BE2C (cell line): ENCODE measurements at regions not wholly inside any gene's neighbourhood (a gene's known extent, or its start where the extent isn't known, plus 50 kb on each side); places are given as distances from the start of the nearest gene placed in this dataset.

Experiments used
- DNase-seq: peaks from one replicate; pipeline ENCODE4 v3.0.0-alpha.2; 2020
- H3K27me3 ChIP-seq: fragments of 250-450 bp; sonication (Bioruptor Pico); 2 replicates; pipeline ENCODE4 v1.5.1; 2020; ENCODE audit warnings: mild to moderate bottlenecking
- H3K36me3 ChIP-seq: fragments of 250-450 bp; sonication (Bioruptor Pico); 2 replicates; pipeline ENCODE4 v1.5.1; 2020; ENCODE audit warnings: mild to moderate bottlenecking
- H3K4me1 ChIP-seq: fragments of 250-450 bp; sonication (Bioruptor Pico); 2 replicates; pipeline ENCODE4 v1.5.1; 2020
- H3K4me3 ChIP-seq: 2 replicates; pipeline ENCODE4 v1.5.1; 2011; ENCODE audit warnings: low read depth, low read length
- H3K9me3 ChIP-seq: fragments of 250-450 bp; sonication (Bioruptor Pico); 2 replicates; pipeline ENCODE4 v1.5.1; 2020
- TF ChIP-seq, protein P1 (sequence below): IDR thresholded peaks from 2 replicates; pipeline ENCODE4 v1.5.1; 2012; ENCODE audit warnings: mild to moderate bottlenecking, low read depth, low read length

DNA sequence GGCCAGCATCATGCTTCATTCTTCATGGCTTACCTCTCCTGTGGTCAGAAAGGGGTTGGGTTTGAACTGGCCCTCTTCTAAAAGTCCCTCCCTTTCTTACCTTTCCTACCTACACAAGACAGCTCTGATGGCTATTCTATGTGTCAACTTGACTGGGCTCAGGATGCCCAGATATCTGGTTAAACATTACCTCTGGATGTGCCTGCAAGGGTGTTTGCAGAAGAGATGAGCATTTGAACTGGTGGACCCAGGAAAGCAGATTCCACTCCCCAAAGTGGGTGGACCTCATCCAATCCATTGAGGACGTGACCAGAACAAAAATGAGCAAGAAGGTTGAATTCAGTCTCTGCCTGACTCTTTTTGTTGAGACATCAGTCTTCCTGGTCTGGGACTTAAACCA is 79.0 kb upstream of the TCF7L2 start:
- TF ChIP-seq, protein P1, sequence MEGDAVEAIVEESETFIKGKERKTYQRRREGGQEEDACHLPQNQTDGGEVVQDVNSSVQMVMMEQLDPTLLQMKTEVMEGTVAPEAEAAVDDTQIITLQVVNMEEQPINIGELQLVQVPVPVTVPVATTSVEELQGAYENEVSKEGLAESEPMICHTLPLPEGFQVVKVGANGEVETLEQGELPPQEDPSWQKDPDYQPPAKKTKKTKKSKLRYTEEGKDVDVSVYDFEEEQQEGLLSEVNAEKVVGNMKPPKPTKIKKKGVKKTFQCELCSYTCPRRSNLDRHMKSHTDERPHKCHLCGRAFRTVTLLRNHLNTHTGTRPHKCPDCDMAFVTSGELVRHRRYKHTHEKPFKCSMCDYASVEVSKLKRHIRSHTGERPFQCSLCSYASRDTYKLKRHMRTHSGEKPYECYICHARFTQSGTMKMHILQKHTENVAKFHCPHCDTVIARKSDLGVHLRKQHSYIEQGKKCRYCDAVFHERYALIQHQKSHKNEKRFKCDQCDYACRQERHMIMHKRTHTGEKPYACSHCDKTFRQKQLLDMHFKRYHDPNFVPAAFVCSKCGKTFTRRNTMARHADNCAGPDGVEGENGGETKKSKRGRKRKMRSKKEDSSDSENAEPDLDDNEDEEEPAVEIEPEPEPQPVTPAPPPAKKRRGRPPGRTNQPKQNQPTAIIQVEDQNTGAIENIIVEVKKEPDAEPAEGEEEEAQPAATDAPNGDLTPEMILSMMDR = no peak
- H3K9me3 ChIP-seq = peaks cover 4% of the 10 kb centered on the region; the same call in 1 of the 2 replicates
- H3K4me3 ChIP-seq = no peak overlapping the region
- no peak for DNase-seq
- H3K4me1 ChIP-seq = no peaks in the 10 kb centered on the region
- no peaks in the 10 kb centered on the region for H3K27me3 ChIP-seq
- no peaks in the 10 kb centered on the region for H3K36me3 ChIP-seq

DNA sequence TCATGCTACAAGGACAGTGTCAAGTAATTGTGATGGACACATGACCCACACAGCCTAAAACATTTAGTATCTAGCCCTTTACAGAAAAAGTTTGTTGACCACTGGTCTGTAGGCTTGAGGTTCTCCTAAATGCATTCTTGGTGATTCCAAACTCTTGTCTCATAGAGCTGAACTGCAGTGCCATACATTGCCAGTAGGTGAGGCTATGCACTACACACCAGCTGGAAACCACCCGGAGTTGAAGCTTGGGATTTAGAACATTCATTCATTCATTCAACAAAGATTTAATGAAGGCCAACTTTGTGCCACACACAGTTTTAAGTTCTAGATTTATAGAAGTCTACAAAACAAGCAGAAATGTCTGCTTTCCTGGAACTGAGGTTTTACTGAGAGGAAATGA is 77.3 kb upstream of the TCF7L2 start:
- H3K4me1 ChIP-seq = no peaks in the 10 kb centered on the region; the same call in 1 of the 2 replicates
- no peaks in the 10 kb centered on the region for H3K27me3 ChIP-seq
- H3K36me3 ChIP-seq = no peaks in the 10 kb centered on the region
- TF ChIP-seq, protein P1 = peak; percentile 54
- H3K9me3 ChIP-seq = peaks cover 4% of the 10 kb centered on the region; the same call in 1 of the 2 replicates
- H3K4me3 ChIP-seq = no peak overlapping the region
- no peak for DNase-seq

DNA sequence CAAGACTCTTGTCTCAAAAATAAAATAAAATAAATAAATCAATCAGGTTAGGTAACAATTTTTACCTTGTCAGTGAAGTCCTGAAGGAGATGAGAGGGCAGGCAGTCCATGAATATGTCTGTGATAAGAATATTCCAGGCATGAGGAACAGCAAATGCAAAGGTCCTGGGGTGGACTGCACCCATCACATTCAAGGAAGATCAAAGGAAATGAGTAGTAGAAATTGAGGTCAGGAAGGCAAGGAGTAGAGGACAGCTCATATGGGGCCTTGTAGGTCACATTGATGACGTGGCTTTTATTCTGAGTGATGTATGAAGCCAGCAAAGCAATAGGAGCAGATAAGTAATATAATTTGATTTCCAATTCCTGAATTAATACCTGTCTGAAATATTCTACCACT is 76.5 kb upstream of the TCF7L2 start:
- DNase-seq = no peak
- TF ChIP-seq, protein P1 = no peak
- H3K36me3 ChIP-seq = no peaks in the 10 kb centered on the region
- peaks cover 4% of the 10 kb centered on the region; the same call in 1 of the 2 replicates for H3K9me3 ChIP-seq
- no peak overlapping the region for H3K4me3 ChIP-seq
- H3K27me3 ChIP-seq = no peaks in the 10 kb centered on the region
- no peaks in the 10 kb centered on the region; the same call in 1 of the 2 replicates for H3K4me1 ChIP-seq

DNA sequence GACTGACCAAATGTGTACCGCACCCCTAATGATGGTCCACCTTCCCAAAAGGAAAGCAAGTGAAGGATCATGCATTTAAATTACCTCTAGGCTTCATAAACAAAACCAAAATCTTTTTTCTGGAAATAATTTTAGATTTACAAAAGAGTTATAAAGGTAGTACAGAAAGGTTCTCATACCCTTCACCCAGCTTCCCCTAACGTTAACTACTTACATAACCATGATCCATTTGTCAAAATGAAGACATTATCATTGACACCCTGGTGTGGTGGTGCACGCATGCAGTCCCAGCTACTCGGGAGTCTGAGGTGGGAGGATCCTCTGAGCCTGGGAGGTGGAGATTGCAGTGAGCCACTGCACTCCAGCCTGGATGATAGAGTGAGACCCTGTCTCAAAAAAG is 75.1 kb upstream of the TCF7L2 start:
- Histone ChIP-seq H3K4me1 (no peaks in the 10 kb centered on the region; the same call in 1 of the 2 replicates), H3K36me3 (no peaks in the 10 kb centered on the region), H3K9me3 (peaks cover 4% of the 10 kb centered on the region; the same call in 1 of the 2 replicates), H3K27me3 (no peaks in the 10 kb centered on the region), H3K4me3 (no peak overlapping the region)
- DNase-seq = no peak
- TF ChIP-seq, protein P1 = no peak

DNA sequence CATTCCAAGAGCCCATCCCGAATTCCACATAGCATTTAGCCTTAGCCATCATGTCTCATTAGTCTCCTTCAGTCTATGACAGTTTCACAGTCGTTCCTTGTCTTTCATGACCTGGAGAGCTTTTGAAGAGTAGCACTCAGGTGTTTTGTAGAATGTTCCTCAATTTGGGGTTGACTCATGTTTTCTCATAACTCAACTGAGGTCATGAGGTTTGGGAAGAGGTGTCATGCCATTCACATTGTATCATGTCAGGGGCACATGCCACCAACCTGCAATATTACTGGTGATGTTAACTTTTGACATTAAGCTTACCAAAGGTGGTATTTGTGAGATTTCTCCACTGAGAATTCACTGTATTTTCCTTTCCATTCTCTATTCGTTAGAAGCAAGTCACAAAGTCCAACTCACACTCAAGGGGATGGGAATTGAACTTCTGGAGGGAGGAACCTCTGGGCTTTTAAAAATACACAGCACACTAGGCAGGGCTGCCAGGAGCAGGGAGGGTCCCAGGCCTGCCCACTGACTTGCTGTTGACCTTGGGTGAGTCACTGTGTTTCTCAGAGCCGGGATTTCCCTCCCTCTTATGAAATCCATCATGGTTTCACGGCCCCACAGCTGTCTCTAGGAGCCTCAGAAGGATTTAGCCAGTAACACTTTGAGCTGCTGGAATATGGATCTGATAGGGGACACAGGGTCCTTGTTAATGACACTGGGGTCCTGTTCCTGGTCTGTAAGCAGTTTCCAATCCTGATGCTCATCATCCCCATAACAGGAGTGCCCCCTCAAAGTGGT is 74.4 kb upstream of the TCF7L2 start:
- TF ChIP-seq, protein P1 = no peak
- no peaks in the 10 kb centered on the region for H3K27me3 ChIP-seq
- H3K4me1 ChIP-seq = no peaks in the 10 kb centered on the region; the same call in 1 of the 2 replicates
- DNase-seq = no peak
- H3K9me3 ChIP-seq = peaks cover 4% of the 10 kb centered on the region; the same call in 1 of the 2 replicates
- no peak overlapping the region for H3K4me3 ChIP-seq
- no peaks in the 10 kb centered on the region for H3K36me3 ChIP-seq
